CD14-positive monocyte (primary cell): ENCODE measurements at regions not wholly inside any gene's neighbourhood (a gene's known extent, or its start where the extent isn't known, plus 50 kb on each side); places are given as distances from the start of the nearest gene placed in this dataset.

ENCODE experiments used
- DNase-seq, 3 donors: peaks; one replicate each; pipeline ENCODE4 v3.0.0-alpha.2; 2011 to 2022
- H2AFZ ChIP-seq: 2 replicates; pipeline ENCODE4 v1.6.0; 2012; ENCODE audit warnings: mild to moderate bottlenecking, low read depth, low read length, inconsistent platforms; ENCODE audit not compliant: insufficient read depth, poor library complexity, severe bottlenecking
- H3K27ac ChIP-seq, 2 donors: 1 replicate in 1 of 2; 2 replicates in 1 of 2; pipeline ENCODE4 v1.5.1; 2012 to 2013; ENCODE audit warnings: low read length in 2 of 2, control low read depth in 1 of 2, inconsistent platforms in 1 of 2, low read depth in 1 of 2, mild to moderate bottlenecking in 1 of 2
- H3K27me3 ChIP-seq, 2 donors: one replicate each; pipeline versions ENCODE4 v1.6.0 to v1.6.1; 2011 to 2013; ENCODE audit warnings: low read length in 2 of 2; ENCODE audit not compliant: control insufficient read depth in 2 of 2, insufficient read depth in 2 of 2
- H3K36me3 ChIP-seq, 2 donors: replicated peaks in 1 of 2; 1 replicate in 1 of 2; 2 replicates in 1 of 2; pipeline versions ENCODE4 v1.5.1 to v1.6.1; 2012 to 2013; ENCODE audit warnings: low read length in 2 of 2, control low read depth in 1 of 2, inconsistent platforms in 1 of 2, mild to moderate bottlenecking in 1 of 2; ENCODE audit not compliant: insufficient read depth in 2 of 2, control insufficient read depth in 1 of 2
- H3K4me1 ChIP-seq, 2 donors: 1 replicate in 1 of 2; 2 replicates in 1 of 2; pipeline versions ENCODE4 v1.5.1 to v1.6.1; 2012 to 2013; ENCODE audit warnings: low read length in 2 of 2, control low read depth in 1 of 2, inconsistent platforms in 1 of 2, mild to moderate bottlenecking in 1 of 2, moderate library complexity in 1 of 2; ENCODE audit not compliant: insufficient read depth in 2 of 2, control insufficient read depth in 1 of 2
- H3K4me2 ChIP-seq: replicated peaks from 2 replicates; pipeline ENCODE3; 2012; ENCODE audit warnings: low read length, moderate library complexity, mild to moderate bottlenecking; ENCODE audit not compliant: poor library complexity, severe bottlenecking; ENCODE audit errors: extremely low read depth
- H3K4me3 ChIP-seq, 3 experiments: fragments of 200-600 bp in 1 of 3; sonication (generic) in 1 of 3; replicated peaks in 1 of 3; 1 replicate in 2 of 3; 2 replicates in 1 of 3; pipeline ENCODE4 v1.5.1; 2011 to 2013; ENCODE audit warnings: low read length in 3 of 3, mild to moderate bottlenecking in 3 of 3, control low read depth in 2 of 3, low read depth in 2 of 3, inconsistent platforms in 1 of 3, moderate library complexity in 1 of 3
- H3K79me2 ChIP-seq: 2 replicates; pipeline ENCODE4 v1.6.0; 2012; ENCODE audit warnings: mild to moderate bottlenecking, control low read depth, inconsistent platforms, low read length, moderate library complexity; ENCODE audit not compliant: insufficient read depth
- H3K9ac ChIP-seq: 2 replicates; pipeline ENCODE4 v1.6.0; 2017; ENCODE audit warnings: low read length, mild to moderate bottlenecking; ENCODE audit not compliant: insufficient read depth, poor library complexity, severe bottlenecking
- H3K9me3 ChIP-seq, 2 donors: replicated peaks in 1 of 2; 1 replicate in 1 of 2; 2 replicates in 1 of 2; pipeline versions ENCODE4 v1.5.1 to v1.6.1; 2012 to 2013; ENCODE audit warnings: low read length in 2 of 2, control low read depth in 1 of 2; ENCODE audit not compliant: control insufficient read depth in 1 of 2, insufficient read depth in 1 of 2
- H4K20me1 ChIP-seq: 2 replicates; pipeline ENCODE4 v1.6.0; 2012; ENCODE audit warnings: mild to moderate bottlenecking, low read length, control low read depth, moderate library complexity; ENCODE audit not compliant: insufficient read depth
- H3K27ac Mint-ChIP-seq, 7 donors: one replicate each; pipeline ENCODE4 v1.8.0; 2020; ENCODE audit warnings: mild to moderate bottlenecking in 7 of 7, mixed read lengths in 7 of 7, moderate library complexity in 6 of 7, inconsistent platforms in 2 of 7
- H3K27me3 Mint-ChIP-seq, 3 donors: one replicate each; pipeline ENCODE4 v1.8.0; 2021 to 2022; ENCODE audit warnings: low read depth in 3 of 3, mild to moderate bottlenecking in 3 of 3, mixed read lengths in 3 of 3, moderate library complexity in 3 of 3, inconsistent platforms in 1 of 3
- H3K36me3 Mint-ChIP-seq, 2 donors: one replicate each; pipeline ENCODE4 v1.8.0; 2020; ENCODE audit warnings: mixed read lengths in 2 of 2, inconsistent platforms in 1 of 2, mild to moderate bottlenecking in 1 of 2
- H3K4me1 Mint-ChIP-seq: one replicate; pipeline ENCODE4 v1.8.0; 2020; ENCODE audit warnings: mild to moderate bottlenecking, mixed read lengths
- H3K4me3 Mint-ChIP-seq, 2 donors: one replicate each; pipeline ENCODE4 v1.8.0; 2020; ENCODE audit warnings: mild to moderate bottlenecking in 2 of 2, mixed read lengths in 2 of 2, moderate library complexity in 1 of 2
- H3K9me3 Mint-ChIP-seq, 7 donors: one replicate each; pipeline ENCODE4 v1.8.0; 2020 to 2022; ENCODE audit warnings: mixed read lengths in 7 of 7, mild to moderate bottlenecking in 6 of 7, moderate library complexity in 6 of 7, inconsistent platforms in 2 of 7
- whole genome bisulfite sequencing: methylation state at CpG from one replicate; pipeline ENCODE4 v1.1.5; 2013; ENCODE audit warnings: missing lambda C conversion rate; ENCODE audit not compliant: insufficient coverage; 5-methylcytosine and 5-hydroxymethylcytosine counted together
- intact Hi-C, 2 donors: fragments of 100-400 bp; cut with micrococcal nuclease; formaldehyde crosslinking; loops; one replicate each; pipeline versions ENCODE4 v1.15.0 to v1.15.1; 2023
- TF ChIP-seq, protein P1 (sequence below): fragments of 200-600 bp; IDR thresholded peaks from one replicate; pipeline ENCODE4 v1.8.0; 2022; ENCODE audit warnings: antibody characterized with exemption, mild to moderate bottlenecking

DNA sequence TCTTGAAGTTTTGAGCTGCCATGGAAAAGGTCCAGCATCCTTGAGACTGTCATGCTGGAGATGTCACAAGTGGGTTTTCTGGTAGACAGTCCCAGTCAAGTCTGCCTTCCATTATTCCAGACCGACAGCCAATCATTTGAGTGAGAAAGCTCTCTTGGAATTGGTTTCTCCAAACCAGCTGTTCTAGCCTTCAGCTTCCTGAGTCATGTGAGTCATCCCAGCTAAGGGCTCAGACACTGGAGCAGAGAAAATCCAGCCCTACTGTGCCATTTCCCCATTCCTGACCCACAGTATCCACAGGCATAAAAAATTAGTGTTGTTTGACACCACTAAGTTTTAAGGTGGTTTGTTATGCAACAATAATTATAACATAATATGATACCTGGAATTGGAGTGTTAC, 219.0 kb downstream of the ADRA2A start:
- no peak overlapping the region for H3K27ac ChIP-seq
- intact Hi-C loops, result no loop called here
- no peak overlapping the region for H3K4me3 ChIP-seq
- H3K4me2 ChIP-seq, result no peak overlapping the region
- Mint-ChIP-seq H3K36me3 (no peaks in the 10 kb centered on the region), H3K4me1 (no peaks in the 10 kb centered on the region), H3K9me3 (peaks cover 0 to 4% (median 0%) of the 10 kb centered on the region in 7 donors), H3K4me3 (no peak overlapping the region), H3K27me3 (peaks cover 1 to 2% (median 2%) of the 10 kb centered on the region in 3 donors), H3K27ac (no peak overlapping the region)
- no peaks in the 10 kb centered on the region for H3K4me1 ChIP-seq
- H3K36me3 ChIP-seq, result no peaks in the 10 kb centered on the region
- WGBS, result 100% methylated on average over 1 of the region's 1 CpG
- H3K27me3 ChIP-seq, result no peaks in the 10 kb centered on the region
- no peak overlapping the region for H3K9ac ChIP-seq
- no peaks in the 10 kb centered on the region for H3K9me3 ChIP-seq
- DNase-seq, result no peak
- TF ChIP-seq, protein P1, sequence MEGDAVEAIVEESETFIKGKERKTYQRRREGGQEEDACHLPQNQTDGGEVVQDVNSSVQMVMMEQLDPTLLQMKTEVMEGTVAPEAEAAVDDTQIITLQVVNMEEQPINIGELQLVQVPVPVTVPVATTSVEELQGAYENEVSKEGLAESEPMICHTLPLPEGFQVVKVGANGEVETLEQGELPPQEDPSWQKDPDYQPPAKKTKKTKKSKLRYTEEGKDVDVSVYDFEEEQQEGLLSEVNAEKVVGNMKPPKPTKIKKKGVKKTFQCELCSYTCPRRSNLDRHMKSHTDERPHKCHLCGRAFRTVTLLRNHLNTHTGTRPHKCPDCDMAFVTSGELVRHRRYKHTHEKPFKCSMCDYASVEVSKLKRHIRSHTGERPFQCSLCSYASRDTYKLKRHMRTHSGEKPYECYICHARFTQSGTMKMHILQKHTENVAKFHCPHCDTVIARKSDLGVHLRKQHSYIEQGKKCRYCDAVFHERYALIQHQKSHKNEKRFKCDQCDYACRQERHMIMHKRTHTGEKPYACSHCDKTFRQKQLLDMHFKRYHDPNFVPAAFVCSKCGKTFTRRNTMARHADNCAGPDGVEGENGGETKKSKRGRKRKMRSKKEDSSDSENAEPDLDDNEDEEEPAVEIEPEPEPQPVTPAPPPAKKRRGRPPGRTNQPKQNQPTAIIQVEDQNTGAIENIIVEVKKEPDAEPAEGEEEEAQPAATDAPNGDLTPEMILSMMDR, result no peak
- H2AFZ ChIP-seq, result no peak overlapping the region
- no peaks in the 10 kb centered on the region for H3K79me2 ChIP-seq
- H4K20me1 ChIP-seq, result no peaks in the 10 kb centered on the region

DNA sequence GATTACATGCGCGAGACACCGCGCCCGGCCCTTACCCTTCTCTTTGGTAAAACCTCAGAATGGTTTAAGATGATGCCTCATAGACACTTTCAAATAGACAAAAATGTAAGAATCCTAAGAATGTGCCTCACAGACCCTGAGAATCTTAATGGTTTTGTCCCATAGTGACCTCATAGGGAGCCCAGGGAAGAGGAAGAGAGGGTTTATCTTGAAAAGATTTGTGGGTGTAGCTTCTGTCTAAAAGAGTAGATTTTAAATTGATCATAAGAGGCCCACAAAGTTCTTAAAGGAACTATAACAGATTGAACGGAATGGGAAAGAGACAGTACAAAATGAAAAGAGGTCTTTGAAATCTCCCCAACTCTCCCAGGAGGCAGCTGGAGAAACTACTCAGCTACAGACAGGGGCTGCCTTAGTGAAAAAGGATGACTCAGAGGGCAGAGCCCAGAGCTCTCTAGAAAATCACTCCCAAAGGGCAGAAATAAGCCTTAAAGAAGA, 220.6 kb downstream of the ADRA2A start:
- Histone ChIP-seq H3K4me1 (no peaks in the 10 kb centered on the region), H3K27ac (no peak overlapping the region), H3K27me3 (no peaks in the 10 kb centered on the region), H3K9ac (no peak overlapping the region), H2AFZ (no peak overlapping the region), H3K79me2 (no peaks in the 10 kb centered on the region), H3K4me3 (no peak overlapping the region), H4K20me1 (no peaks in the 10 kb centered on the region), H3K4me2 (no peak overlapping the region), H3K9me3 (no peaks in the 10 kb centered on the region), H3K36me3 (no peaks in the 10 kb centered on the region)
- H3K27ac Mint-ChIP-seq, result no peak overlapping the region
- H3K36me3 Mint-ChIP-seq, result no peaks in the 10 kb centered on the region
- peaks cover 0 to 11% (median 3%) of the 10 kb centered on the region in 7 donors for H3K9me3 Mint-ChIP-seq
- intact Hi-C loops, result no loop called here
- no peak for DNase-seq
- WGBS, result 100% methylated on average over 2 of the region's 6 CpGs
- H3K27me3 Mint-ChIP-seq, result peaks cover 2 to 4% (median 3%) of the 10 kb centered on the region in 3 donors
- H3K4me3 Mint-ChIP-seq, result no peak overlapping the region
- TF ChIP-seq, protein P1, result no peak
- no peaks in the 10 kb centered on the region for H3K4me1 Mint-ChIP-seq
